ENCODE measurements at regions not wholly inside any gene's neighbourhood (a gene's known extent, or its start where the extent isn't known, plus 50 kb on each side); places are given as distances from the start of the nearest gene placed in this dataset.
"Not testable (repeated sequence)": the region's sequence is repeated elsewhere in the genome, so short reads cannot be mapped to it uniquely, and the experiment has no call there.

DNA sequence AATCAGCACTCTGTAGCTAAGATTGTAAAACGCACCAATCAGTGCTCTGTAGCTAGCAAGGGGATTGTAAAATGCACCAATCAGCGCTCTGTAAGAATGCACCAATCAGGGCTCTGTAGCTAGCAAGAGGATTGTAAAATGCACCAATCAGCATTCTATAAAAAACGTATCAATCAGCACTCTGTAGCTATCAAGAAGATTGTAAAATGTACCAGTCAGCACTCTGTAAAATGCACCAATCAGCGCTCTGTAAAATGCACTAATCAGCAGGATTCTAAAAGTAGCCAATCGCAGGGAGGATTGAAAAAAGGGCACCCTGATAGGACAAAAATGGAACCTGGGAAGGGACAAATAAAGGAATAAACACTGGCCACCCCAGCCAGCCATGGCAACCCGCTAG lies 278.7 kb upstream of the ECI2 start:
- not testable (repeated sequence) for H3K27me3 Mint-ChIP-seq, H3K9me3 Mint-ChIP-seq, H3K36me3 Mint-ChIP-seq, H3K27ac Mint-ChIP-seq, H3K4me1 Mint-ChIP-seq, H3K4me3 Mint-ChIP-seq

DNA sequence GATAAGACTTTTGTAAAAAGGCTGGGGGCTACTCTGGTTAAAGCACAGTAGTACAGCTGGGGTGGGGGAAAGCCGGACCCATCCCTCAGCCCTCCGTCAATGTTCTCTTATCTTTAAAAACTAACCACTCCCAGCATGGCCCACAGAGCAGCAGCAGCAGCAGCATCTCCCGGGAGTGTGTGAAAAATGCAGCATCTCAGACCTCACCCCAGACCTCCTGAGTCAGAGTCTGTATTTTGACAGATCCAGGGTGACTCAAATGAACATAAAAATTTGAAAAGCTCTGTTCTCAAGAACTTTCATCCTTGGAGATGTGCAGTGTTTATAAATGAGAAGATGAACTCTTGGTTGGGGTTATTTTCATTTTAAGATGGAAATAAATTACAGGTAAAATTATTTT lies 277.7 kb upstream of the ECI2 start:
- Mint-ChIP-seq H3K36me3 (no peaks in the 10 kb centered on the region), H3K4me1 (no peaks in the 10 kb centered on the region), H3K27ac (no peak overlapping the region), H3K4me3 (no peak overlapping the region), H3K9me3 (peaks cover 9% of the 10 kb centered on the region), H3K27me3 (peaks cover 1% of the 10 kb centered on the region)

DNA sequence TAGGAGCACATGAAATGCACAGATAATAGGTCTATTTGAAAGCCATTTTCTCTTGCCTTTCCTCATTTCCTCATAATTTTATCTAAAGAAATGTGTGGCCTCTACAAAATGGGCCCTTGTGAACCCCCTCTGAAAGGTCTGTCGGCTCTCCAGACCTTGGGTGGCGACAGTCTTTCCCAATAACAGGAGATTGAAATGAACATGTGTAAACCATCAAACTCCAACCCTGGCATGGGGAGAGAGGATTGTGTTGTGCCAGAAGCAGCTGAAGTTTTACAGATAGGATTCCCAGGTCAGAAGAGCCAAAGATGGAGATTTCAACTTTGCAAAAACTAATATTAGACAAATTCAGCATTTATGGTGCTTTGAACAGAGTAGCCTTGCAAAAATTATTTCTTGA lies 277.1 kb upstream of the ECI2 start:
- Mint-ChIP-seq H3K9me3 (peaks cover 12% of the 10 kb centered on the region), H3K4me1 (no peaks in the 10 kb centered on the region), H3K27ac (no peak overlapping the region), H3K27me3 (peaks cover 1% of the 10 kb centered on the region), H3K36me3 (no peaks in the 10 kb centered on the region), H3K4me3 (no peak overlapping the region)

DNA sequence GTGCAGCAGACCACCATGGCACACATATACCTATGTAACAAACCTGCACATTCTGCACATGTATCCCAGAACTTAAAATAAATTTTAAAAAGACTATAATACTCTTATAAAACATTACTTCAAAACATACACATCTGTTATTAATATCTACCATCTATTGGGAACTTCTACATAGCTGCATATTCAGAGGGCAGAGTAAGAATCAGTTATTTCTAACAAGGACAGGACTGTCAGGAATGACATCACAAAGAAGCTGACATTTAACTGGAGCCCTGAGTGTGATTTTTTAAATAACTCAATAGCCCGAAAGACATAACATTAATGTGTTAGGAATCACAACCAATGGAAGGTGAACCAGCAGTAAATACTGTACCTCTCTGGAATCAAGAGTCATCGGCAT lies 276.7 kb upstream of the ECI2 start:
- Mint-ChIP-seq H3K36me3 (no peaks in the 10 kb centered on the region), H3K27me3 (peaks cover 1% of the 10 kb centered on the region), H3K27ac (no peak overlapping the region), H3K9me3 (peaks cover 12% of the 10 kb centered on the region), H3K4me3 (no peak overlapping the region), H3K4me1 (no peaks in the 10 kb centered on the region)

DNA sequence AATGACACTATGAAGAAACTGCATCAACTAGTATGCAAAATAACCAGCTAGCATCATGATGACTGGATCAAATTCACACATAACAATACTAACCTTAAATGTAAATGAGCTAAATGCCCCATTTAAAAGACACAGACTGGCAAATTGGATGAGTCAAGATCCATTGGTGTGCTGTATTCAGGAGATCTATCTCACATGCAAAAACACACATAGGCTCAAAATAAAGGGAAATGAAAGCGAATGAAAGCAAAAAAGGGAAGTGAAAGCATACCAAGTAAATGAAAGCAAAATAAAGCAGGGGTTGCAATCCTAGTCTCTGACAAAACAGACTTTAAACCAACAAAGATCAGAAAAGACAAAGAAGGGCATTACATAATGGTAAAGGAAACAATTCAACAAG lies 272.3 kb upstream of the ECI2 start:
- H3K4me3 Mint-ChIP-seq, H3K4me1 Mint-ChIP-seq, H3K27me3 Mint-ChIP-seq, H3K36me3 Mint-ChIP-seq, H3K27ac Mint-ChIP-seq: not testable (repeated sequence)
- peaks cover 12% of the 10 kb centered on the region for H3K9me3 Mint-ChIP-seq

DNA sequence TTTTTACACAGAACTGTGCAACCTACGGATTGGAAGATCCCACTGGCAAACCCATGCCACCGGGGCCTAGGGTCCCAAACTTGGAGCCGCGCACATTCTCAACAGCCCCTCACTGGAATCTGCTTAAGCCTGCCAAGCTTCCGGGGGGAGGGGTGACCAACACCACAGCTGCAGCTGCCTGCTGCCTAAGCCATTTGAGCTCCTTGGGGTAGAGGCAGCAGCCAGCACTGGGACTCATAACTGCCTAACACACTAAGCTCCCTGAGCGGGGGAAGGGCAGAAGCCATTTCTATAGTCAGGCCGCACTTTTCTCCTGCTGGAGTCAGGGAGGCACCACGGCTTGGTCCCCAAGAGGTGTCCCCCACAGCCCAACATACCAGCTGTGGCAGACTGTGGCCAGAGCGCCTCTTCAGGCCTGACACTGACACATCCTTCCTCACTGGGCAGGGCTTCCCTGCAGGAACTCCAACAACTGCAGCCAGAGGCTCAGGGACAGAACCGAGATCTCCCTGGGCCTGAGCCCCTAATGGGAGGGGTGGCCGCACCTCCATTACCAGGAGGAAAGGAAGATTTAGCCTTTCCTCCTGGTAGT lies 270.3 kb upstream of the ECI2 start:
- Mint-ChIP-seq H3K27me3 (peaks cover 3% of the 10 kb centered on the region), H3K4me3 (no peak overlapping the region), H3K36me3 (no peaks in the 10 kb centered on the region)

DNA sequence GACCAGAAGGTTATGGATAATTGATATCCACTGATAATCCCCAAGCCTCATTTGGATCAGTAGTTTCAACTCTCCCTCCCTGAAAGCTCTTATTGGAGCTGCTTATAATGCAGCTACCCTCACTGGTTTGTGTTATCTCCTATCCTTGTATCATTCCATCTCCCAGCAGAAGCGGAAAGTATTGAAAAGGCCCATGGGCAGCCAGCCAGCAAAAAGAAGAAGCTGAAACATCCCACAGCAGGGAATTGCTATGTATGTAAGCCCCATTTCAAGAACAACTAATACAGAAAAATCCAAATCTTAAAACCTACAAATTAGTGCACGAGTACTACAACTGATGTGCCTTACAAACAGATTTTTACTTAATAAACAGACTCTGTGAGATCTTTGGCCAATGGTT lies 269.0 kb upstream of the ECI2 start:
- Mint-ChIP-seq H3K9me3 (peaks cover 12% of the 10 kb centered on the region), H3K4me1 (no peaks in the 10 kb centered on the region), H3K36me3 (no peaks in the 10 kb centered on the region), H3K4me3 (no peak overlapping the region), H3K27ac (no peak overlapping the region), H3K27me3 (peaks cover 3% of the 10 kb centered on the region)

More for the DNA sequence above, 270.3 kb upstream of the ECI2 start:
- Mint-ChIP-seq H3K4me1 (no peaks in the 10 kb centered on the region), H3K27ac (no peak overlapping the region), H3K9me3 (peaks cover 12% of the 10 kb centered on the region)

DNA sequence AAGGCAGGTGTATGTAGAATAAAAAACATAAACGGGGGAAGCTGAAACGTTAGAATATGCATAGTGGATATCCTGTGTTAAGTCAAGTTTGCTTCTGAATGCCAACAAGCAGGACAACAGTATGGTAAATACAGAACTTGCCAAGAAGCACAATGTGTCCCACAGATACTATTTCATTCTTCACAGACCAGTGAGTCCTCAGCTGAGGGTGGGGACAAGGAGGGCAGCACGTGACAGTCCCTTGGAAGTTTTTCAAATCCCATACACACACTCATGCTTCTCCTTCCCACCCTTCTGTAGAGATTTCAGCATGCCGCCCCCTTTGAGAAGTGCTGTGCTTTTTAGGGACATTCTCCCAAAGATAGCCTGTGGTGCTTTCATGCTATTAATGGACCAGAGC lies 268.5 kb upstream of the ECI2 start:
- H3K4me1 Mint-ChIP-seq: no peaks in the 10 kb centered on the region
- H3K36me3 Mint-ChIP-seq: no peaks in the 10 kb centered on the region
- no peak overlapping the region for H3K27ac Mint-ChIP-seq
- H3K27me3 Mint-ChIP-seq: peaks cover 3% of the 10 kb centered on the region
- H3K9me3 Mint-ChIP-seq: peaks cover 11% of the 10 kb centered on the region
- no peak overlapping the region for H3K4me3 Mint-ChIP-seq

DNA sequence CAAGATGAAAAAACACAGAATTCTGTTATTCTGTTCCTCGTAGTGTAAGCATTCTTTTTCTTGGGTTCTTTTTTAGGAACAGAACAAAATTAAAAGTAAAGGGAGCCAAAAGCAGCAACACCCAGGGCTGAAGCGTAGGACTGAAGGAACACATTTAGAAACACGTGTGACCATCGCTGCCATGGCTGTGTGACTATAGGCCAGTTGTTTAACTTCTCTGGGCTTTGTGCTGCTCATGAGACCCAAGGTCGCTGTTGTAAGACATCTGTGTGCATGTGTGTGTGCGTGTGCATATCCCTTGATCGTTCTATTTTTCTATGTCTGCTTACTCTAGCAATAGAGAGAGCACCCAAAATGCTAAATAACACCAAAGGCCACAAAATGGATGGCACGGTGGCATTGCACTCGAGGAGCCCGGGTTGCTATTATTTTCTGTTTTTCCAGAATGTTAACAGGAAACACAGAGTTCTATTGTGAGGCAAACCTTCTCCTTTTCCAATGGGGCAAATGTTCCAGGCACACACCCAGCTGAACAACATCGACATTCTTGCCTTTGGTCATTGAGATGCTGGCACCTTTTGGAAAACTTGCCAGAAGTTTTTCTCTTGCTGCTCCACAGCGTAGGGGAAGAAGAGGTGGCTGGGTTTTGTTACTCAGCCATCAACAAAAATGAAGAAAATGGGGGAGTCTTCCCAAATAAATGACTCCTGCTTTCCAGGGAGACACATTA lies 267.8 kb upstream of the ECI2 start:
- no peak overlapping the region for H3K27ac Mint-ChIP-seq
- H3K36me3 Mint-ChIP-seq: no peaks in the 10 kb centered on the region
- H3K9me3 Mint-ChIP-seq: peaks cover 5% of the 10 kb centered on the region
- H3K4me1 Mint-ChIP-seq: no peaks in the 10 kb centered on the region
- no peak overlapping the region for H3K4me3 Mint-ChIP-seq
- H3K27me3 Mint-ChIP-seq: peaks cover 3% of the 10 kb centered on the region

DNA sequence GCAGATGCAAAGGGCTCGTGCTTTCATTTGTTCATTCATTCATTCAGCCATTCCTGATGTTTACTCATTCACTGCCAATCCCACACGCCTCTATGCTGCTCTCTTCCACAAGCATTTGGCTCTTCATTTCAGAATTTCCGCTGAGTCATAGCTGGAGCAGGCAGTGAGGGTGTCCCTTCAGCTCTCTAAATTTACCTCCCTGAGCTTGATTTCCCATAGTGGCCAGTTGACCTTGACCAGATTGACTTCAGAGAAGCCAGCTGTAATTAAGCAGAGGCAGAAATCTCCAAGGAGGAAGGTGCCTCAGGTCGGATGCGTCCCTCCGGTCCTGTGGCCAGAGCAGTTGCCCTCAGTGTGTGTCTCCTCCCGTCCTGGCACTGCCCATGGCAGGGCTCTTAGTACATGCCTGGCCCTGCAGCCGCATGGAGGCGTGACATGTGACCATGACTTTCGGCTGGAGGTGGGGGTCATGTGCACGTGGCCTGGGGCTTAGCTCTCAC lies 267.2 kb upstream of the ECI2 start:
- Mint-ChIP-seq H3K9me3 (no peaks in the 10 kb centered on the region), H3K36me3 (no peaks in the 10 kb centered on the region), H3K4me1 (no peaks in the 10 kb centered on the region), H3K27ac (no peak overlapping the region), H3K4me3 (no peak overlapping the region), H3K27me3 (peaks cover 3% of the 10 kb centered on the region)

DNA sequence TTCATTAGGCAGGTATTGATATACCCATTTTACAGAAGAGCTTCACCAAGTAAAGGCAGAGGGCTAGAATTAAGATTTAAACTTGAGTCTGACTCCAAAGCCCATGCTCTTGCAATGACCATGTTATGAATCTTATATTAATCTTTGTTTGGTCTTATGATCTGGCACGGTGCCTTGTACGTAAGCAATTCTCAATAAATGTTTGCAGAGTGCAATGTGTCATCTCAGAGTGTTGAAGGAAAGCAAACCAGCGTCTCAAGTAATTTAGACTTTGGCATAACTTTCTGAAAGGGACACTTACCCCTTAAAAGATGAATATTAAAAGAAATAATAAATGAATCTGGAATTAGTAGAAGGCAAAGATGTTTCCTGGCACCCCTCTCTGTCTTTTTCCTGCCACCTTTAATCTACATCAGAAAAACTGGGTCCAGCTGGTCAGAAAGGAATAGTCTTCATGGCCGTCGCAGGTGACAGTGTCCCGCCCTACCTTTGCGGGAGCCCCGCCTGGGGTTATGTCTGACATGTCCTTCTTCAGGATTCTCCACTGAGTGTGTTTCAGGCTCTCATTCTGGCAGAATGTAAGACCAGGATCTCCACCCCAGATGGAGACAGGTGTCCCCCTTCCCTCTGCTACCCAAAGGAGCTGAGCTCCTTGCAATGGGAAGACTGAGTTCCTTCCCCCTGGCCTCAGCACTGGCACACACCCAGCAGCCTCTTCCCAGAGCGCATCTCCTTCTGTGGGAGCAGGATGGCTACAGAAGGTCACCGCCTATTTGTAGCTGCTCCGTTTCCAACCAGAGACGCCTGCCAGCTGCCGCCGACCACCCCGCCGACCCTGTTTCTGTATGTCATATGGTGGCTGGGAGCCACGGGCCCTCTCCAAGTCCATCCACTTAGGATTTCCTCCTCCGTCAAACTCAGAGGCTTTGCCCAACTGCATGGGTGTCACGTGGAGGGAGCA lies 266.3 kb upstream of the ECI2 start:
- Mint-ChIP-seq H3K27me3 (peaks cover 4% of the 10 kb centered on the region), H3K4me3 (no peak overlapping the region), H3K9me3 (no peaks in the 10 kb centered on the region), H3K36me3 (no peaks in the 10 kb centered on the region), H3K4me1 (no peaks in the 10 kb centered on the region), H3K27ac (no peak overlapping the region)

DNA sequence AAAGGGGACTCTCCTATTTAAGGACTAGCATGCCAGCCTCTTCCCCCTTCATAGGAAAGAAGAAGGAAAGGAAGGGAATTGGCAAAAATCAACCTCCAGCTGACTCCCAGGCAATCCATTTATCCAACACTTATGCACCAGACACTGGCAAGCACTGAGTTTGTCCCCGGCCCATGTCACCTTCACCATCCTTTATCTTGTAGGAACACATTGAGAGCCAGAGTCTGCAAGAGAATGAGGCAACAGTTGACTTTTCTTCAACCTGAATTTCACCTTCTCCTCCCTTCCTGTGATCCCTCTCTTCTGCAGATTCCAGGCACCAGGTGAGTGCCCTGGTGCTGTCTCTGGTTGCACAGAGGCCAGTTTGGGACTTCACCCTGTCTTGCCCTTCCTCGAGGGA lies 264.3 kb upstream of the ECI2 start:
- Mint-ChIP-seq H3K27me3 (peaks cover 8% of the 10 kb centered on the region), H3K4me3 (no peak overlapping the region), H3K27ac (no peak overlapping the region), H3K4me1 (no peaks in the 10 kb centered on the region), H3K9me3 (no peaks in the 10 kb centered on the region), H3K36me3 (no peaks in the 10 kb centered on the region)

DNA sequence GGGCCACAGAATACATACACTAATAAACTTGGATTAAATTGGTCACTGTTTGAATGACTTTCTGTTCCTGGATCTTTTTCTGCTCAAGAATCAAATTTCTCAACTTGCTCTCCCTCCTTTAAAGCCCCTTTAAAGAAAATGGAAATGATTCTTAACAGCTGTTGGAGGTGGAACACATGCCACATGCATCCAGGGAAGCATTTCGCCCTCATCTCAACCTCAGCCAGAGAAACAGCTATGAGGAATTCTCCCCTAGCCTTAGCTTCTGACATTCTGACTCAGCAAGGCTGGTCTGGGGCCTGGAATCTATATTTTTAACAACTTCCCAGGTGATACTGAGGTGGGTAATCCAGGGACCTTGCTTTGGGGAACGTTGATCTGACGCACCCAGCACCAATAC lies 263.4 kb upstream of the ECI2 start:
- Mint-ChIP-seq H3K27ac (no peak overlapping the region), H3K4me3 (no peak overlapping the region), H3K9me3 (no peaks in the 10 kb centered on the region), H3K36me3 (no peaks in the 10 kb centered on the region), H3K27me3 (peaks cover 10% of the 10 kb centered on the region), H3K4me1 (no peaks in the 10 kb centered on the region)

DNA sequence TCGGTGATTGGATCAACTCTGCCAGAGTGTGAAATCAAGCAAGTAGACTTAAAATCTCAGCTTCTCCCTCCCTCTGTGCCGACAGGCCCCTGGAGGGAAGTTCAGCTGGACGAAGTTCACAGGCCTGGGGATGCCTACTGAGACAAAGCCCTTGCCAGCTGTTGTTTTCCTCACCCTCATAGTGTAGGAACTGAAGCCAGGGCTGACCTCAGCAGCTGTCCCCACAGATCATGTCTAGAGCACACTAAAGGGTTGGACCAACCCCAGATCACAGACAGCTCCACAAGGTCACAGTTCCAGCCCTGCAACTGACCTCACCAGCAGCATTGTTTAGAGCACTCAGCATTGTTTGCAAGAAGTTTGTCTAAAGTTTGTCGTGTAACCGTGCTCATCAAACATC lies 261.9 kb upstream of the ECI2 start:
- Mint-ChIP-seq H3K36me3 (no peaks in the 10 kb centered on the region), H3K4me1 (no peaks in the 10 kb centered on the region), H3K9me3 (no peaks in the 10 kb centered on the region), H3K4me3 (no peak overlapping the region), H3K27ac (no peak overlapping the region), H3K27me3 (peaks cover 7% of the 10 kb centered on the region)

DNA sequence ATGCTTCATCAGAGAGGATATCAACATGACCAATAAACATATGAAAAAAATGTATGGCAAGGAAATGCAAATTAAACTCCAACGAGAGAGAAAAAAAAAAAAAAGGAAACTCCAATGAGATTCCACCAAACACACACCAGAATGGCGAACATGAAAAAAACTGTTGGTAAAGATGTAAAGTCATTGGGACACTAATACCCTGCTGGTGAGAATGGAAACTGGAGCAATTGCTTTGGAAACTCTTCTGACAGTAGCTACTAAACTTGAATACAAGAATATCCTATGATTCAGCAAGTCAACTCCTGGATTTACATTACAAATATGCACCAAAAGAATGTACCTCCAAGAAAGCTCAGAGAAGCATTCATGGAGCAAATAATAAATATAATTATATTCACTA lies 260.7 kb upstream of the ECI2 start:
- H3K36me3 Mint-ChIP-seq: no peaks in the 10 kb centered on the region
- H3K4me1 Mint-ChIP-seq: no peaks in the 10 kb centered on the region
- no peak overlapping the region for H3K4me3 Mint-ChIP-seq

DNA sequence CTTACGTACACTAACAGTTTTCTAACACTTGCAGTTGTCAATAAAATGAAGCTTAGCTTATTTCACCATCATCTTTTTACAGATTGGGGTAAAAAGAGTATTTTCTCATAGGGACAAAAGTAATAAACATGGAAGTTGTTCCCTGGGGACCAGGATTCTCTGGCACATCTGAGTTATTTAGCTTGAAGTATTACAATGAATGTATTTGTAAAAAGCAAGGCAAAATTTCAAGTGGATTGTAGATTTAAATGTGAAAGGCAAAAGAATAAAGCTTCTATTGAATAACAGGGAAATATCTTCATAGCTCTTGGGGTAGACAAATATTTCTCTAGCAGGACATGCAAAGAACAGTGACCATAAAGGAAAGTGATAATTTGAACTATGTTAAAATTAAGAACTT lies 260.0 kb upstream of the ECI2 start:
- Mint-ChIP-seq H3K27me3 (peaks cover 7% of the 10 kb centered on the region), H3K9me3 (no peaks in the 10 kb centered on the region), H3K4me3 (no peak overlapping the region), H3K4me1 (no peaks in the 10 kb centered on the region), H3K27ac (no peak overlapping the region), H3K36me3 (no peaks in the 10 kb centered on the region)

More for the DNA sequence above, 260.7 kb upstream of the ECI2 start:
- Mint-ChIP-seq H3K9me3 (no peaks in the 10 kb centered on the region), H3K27me3 (peaks cover 7% of the 10 kb centered on the region), H3K27ac (no peak overlapping the region)
